DMS153 (cell line): ENCODE measurements at regions not wholly inside any gene's neighbourhood (a gene's known extent, or its start where the extent isn't known, plus 50 kb on each side); places are given as distances from the start of the nearest gene placed in this dataset.
"Not testable (repeated sequence)": the region's sequence is repeated elsewhere in the genome, so short reads cannot be mapped to it uniquely, and the experiment has no call there.

Experiments used
- DNase-seq: peaks from one replicate; lab custom pipeline; 2025; lab: John Stamatoyannopoulos, UW

DNA sequence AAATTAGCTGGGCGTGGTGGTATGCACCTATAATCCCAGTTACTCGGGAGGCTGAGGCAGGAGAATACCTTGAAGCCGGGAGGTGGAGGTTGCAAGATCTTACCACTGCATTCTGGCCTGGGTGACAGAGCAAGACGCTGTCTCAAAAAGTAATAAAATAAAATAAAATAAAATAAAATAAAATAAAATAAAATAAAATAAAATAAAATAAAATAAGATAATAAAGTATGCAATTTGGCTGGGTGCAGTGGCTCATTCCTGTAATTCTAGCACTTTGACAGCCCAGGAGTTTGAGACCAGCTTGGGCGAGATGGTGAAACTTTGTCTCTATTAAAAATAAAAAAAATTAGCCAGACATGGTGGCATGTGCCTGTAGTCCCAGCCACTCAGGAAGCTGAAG is 85.6 kb upstream of the XPO1 start:
- no peak for DNase-seq

DNA sequence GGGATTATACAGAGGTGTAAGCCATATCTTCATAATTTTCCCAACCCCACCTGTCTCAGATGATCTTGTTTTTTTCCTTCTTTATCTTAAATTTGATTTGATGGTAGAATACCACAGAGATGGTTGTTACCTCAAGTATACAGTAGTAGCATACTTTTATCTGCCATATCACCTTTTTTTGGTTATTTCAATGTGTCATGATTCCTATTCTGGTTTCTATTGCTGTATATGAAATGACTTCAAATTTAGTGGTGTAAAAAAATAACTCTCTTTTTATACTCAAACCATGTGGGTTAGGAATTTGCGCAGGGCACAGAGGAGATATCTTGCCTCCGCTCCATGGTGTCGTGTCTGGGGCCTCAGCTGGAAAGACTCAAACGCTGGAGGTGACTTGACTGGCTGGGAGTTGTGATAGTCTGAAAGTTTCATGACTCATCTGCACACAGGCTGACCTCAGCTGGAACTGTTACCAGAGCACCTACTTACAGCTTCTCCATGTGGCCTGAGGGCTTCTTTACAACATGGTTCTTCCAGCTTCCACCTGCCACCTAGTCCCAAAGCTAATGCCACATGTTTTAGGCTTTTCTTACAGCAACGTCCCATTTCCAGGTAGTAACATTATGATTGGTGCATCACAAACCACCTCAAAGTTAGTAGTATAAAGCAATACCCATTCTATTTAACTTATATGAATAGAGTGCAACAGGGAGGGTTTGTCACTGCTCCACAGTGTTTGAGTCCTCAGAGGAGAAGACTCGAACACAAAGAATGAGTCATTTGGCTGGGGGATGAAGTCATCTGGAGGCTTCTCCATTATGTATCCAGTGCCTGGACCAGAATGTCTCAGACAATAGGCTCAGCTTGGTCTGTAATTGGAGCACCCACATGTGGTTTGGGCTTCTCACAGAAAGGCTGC is 82.3 kb upstream of the XPO1 start:
- no peak for DNase-seq

DNA sequence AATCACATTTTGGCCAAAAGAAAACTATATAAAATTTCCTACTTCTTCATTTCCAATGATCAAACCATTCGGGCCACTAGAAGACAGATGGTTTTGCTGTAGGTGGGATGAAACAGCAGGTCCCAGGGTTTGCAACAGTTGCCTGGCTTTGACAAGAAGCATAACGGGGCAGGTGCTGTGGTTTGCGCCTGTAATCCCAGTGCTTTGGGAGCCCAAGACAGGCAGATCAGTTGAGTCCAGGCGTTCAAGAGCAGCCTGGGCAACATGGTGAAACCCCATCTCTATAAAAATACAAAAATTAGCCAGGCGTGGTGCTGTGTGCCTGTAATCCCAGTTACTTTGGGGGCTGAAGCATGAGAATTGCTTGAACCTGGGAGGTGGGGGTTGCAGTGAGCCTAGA is 81.4 kb upstream of the XPO1 start:
- DNase-seq, result no peak

DNA sequence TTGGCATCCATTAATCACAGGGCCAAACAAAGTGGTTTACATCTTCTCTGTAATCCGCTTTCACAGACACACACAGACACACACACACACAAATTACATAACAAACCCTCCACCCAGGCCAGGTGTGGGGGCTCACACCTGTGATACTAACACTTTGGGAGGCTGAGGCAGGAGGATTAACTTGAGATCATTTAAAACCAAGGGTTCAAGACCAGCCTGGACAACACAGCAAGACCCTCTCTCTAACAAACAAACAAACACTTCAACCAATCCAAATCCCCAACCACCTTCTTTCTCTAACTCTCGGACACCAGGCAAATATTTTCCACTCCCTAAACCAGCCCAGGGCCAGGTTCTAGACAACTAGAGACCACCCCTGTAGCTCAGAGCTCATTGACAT is 79.5 kb upstream of the XPO1 start:
- no peak for DNase-seq

DNA sequence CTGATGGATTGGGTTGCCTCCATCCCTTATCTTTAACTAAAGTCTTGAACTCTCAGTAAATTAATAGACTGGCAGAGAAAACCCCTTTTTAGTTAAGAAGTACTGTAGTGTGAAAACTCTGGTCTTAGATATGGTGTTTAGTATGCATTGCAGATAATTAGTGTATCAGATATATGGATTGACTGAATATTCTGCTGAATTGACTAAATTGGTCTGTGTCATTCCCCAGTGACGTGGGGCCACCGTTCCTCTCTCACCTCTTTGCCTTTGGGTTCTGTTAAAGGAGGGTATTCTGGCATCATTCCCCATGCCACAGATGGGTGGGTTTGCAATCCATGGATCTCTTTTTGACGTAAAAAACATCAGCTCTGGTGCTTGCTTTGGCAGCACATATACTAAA is 67.1 kb upstream of the XPO1 start:
- no peak for DNase-seq

DNA sequence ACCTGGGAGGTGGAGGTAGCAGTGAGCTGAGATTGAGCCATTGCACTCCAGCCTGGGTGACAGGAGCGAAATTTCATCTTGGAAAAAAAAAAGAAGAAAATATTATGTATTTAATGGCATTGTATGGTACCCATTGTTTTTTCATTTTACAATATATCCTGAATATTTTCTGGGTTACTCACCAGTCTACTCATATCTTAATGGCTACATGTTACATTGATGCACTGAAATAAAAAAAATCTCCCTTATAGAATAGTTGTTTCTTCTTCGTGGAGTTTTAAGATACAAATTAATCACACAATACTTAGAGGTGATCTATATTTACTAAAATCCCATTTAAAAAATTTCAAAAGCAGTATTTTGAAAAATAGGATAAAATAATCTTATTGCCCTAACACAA is 66.3 kb upstream of the XPO1 start:
- no peak for DNase-seq

DNA sequence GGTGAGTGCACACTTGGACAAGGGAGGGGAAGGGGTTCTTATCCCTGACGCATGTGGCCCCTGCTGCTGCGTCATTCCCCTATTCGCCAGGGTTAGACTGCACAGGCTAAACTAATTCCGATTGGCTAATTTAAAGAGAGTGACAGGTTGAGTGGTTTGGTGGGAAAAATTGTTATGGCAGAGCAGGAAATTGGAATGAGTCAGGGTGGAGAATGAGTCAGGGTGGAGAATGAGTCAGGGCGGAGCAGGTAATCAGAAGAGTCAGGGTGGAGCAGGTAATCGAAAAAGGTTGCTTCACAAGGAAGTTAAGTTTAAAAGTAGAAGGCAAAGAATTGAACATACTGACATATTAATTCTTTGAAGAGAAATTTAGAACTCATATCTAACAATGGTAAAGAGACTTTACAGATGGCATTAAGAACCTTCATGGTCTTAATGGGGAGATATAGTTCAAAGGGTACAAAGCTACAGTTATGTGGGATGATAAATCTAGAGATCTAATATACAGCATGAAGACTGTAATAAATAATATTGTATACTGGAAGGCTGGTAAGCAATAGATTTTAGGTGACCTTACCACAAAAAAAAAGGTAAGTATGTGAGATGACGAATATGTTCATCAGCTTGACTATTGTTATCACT is 60.5 kb upstream of the XPO1 start:
- not testable (repeated sequence) for DNase-seq

DNA sequence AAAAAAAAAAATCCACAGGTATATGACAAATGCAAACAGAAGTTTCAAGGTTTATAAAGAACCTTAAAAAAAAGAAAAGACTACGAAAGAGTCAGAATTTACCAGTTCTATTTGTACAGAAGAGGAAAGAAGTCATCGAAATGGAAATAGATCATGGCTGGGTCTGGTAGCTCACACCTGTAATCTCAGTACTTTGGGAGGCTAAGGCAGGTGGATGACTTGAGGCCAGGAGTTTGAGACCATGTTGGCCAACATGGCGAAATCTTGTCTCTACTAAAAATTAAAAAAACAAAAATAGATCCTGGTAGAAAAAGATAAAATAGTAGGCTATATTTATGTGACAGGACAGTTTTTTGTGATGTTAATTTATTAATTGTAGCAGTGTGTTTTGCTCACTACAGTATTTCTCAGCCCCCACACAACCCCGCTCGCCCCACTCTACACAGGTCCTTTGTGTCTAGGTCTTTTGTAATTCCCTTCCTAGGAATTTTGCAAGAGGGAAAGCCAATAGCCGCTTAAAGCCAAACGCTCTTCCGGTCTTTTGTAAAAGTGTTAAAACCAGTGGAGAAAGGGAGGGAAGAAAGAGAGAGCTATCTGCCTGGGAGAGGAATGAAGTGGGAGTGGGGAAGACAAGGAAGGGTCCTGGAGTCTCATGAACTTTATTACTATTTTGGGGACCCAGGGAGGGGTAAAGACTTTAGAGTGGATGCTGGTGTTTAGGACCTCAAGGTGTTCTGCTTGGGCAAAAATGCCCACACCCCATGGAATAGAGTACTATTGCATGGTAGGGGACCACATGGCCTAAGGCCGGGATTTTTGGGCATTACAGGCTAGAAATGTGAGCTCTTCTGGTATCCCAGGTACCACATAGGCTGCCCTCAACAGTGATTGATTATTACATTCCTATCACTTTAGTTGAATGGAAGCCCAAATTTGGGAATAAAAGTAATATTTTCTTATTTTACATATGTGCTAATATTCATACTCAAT is 59.4 kb upstream of the XPO1 start:
- DNase-seq, result no peak

DNA sequence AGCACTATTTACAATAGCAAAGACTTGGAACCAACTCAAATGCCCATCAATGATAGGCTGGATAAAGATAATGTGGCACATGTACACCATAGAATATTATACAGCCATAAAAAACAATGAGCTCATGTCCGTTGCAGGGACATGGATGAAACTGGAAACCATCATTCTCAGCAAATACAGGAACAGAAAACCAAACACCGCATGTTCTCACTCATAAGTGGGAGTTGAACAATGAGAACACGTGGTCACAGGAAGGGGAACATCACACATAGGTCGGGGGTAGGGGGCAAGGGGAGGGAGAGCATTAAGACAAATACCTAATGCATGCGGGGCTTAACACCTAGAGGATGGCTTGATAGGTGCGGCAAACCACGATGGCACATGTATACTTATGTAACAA is 56.0 kb upstream of the XPO1 start:
- DNase-seq, result not testable (repeated sequence)

DNA sequence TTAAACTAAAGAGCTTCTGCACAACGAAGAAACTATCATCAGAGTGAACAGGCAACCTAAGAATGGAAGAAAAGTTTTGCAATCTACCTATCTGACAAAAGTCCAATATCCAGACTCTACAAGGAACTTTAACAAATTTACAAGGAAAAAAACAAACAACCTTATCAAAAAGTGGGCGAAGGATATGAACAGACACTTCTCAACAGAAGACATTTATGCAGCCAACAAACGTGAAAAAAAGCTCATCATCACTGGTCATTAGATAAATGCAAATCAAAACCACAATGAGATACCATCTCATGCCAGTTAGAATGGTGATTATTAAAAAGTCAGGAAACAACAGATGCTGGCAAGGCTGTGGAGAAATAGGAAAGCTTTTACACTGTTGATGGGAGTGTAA is 55.5 kb upstream of the XPO1 start:
- not testable (repeated sequence) for DNase-seq

DNA sequence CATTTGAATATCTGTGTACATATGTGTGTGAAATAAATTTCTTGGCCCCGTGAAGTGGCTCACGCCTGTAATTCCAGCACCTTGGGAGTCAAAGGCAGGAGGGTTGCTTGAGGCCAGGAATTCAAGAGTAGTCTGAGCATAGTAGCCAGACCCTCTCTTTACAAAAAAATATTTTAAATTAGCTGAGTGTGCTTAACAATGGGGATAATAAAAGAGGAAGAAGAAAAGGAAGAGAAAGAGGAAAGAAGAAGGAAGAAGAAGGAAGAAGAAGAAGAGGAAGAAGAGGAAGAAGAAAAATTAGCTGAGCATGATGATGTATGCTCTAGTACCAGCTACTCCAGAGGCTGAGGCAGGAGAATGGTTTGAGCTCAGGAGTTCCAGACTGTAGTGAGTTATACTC is 52.1 kb upstream of the XPO1 start:
- no peak for DNase-seq

DNA sequence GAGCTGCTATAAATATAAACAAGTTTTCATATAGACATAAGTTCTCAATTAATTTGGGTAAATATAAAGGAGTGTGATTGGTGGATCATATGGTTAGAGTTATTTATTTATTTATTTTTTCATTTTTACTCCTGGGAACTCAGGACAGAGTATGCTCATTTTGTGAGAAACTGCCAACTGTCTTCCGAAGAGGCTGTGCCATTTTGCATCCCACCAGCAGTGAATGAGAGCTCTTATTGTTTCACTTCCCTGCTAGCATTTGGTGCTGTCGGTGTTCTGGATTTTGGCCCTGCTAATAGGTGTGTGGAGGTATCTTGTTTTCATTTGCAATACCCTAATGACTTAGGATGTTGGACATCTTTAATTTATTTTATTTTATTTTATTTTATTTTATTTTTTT is 50.4 kb upstream of the XPO1 start:
- no peak for DNase-seq
